IPS DF 4.7 (cell line): ENCODE measurements at regions not wholly inside any gene's neighbourhood (a gene's known extent, or its start where the extent isn't known, plus 50 kb on each side); places are given as distances from the start of the nearest gene placed in this dataset.

ENCODE experiments used
- DNase-seq: peaks from one replicate; pipeline ENCODE4 v3.0.0-alpha.2; 2013; ENCODE audit warnings: low spot score; ENCODE audit errors: extremely low read depth

GRCh38 chr3:34238407-34238806 lies 440.0 kb downstream of the PDCD6IP start:
- no peak for DNase-seq

DNA sequence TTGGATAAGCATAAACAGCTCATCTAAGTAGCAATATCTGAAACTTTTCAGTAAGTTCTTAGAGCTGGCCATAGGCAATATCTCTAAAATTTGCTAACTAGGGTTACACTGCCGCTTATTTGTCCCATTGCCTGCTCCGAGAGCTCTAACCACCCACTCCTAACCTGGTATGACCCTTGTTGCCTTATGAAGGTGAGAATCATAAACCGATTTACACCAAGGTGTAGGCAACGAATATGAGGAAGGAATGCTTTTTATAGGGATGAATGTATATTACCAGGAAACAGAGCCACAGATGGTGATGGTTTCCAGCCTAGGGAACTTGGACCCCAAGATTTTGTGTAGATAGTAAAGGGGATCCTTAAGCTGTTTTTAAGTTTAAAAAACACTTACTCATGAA lies 440.9 kb downstream of the PDCD6IP start:
- DNase-seq = no peak

DNA sequence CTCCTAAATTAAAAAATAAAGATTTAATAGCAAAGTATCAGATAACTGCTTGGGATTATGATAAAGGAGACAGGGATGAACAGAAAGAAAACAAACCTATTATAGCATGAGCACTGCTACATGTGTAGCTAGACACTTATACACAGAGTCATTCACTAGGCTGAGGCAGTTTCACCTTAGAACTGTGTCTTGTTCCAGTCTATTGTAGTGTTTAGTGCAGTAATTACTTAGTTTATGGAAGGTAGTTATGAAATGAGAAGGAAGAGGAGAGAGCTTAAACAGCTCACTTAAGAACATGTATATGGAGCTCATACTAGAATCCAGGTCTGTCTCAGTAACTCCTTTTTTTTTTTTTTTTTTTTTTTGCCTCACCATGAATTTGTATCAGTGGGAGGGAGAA lies 441.4 kb downstream of the PDCD6IP start:
- no peak for DNase-seq

DNA sequence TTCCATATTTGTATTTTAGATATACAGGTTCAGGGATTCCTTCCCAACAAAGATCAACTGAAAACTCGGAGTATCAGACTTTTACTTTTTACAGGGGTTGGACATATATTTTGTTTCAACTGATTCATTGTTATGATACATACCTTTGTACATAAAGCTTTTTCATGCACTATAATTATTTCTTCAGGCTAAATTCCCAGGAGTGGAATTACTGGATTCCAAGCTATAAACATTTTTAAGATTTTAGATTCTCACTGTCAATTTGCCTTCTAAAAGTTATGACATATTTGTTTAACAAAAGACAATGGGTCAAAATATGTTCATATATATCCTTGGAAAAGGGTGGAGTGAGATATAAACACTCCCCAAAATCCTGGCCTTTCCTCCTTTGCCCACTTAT lies 449.0 kb downstream of the PDCD6IP start:
- no peak for DNase-seq

- no peak for DNase-seq
Observed at GRCh38 chr3:34248352-34248751, 449.9 kb downstream of the PDCD6IP start.

DNA sequence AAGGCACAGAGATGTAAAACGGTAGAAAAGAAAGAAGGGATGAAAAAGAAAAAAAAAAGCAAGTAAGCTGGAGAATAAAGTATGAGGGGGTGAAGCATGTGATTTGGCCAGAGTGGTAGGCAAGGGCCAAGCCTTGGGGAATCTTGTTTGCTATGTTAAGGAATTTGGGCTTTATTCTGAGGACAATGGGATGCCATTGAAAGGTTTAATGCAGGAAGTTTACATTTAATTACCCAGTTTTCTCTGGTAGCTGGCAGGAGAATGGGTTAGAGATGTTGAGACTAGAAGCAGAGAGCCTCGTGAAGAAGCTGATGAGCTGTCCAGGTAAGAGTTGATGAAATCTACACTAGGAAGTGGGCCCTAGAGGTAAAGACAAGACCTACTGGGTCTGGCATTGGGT lies 455.9 kb downstream of the PDCD6IP start:
- no peak for DNase-seq

DNA sequence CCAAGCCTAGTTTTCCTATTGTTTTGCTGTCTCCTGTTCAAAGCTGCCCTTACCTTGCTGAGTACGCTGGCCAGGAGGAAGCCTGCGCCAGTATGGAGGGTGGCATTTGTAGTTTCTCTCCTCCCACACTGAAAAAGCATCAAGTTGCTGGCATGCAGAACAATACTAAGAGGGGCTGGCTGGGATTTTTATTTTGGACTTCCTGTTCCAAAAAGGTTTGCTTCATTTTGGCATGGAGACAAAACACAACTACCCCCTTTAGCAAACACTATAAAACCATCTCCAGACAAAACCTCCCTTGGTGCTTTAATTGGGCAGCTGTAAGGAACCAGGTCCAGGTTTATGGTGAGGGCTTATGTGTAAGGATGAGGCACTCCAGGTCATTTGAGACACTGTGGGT lies 457.6 kb downstream of the PDCD6IP start:
- no peak for DNase-seq

GRCh38 chr3:34256791-34257190 lies 458.4 kb downstream of the PDCD6IP start:
- DNase-seq = no peak

GRCh38 chr3:34258271-34258998 lies 460.0 kb downstream of the PDCD6IP start:
- DNase-seq = no peak

DNA sequence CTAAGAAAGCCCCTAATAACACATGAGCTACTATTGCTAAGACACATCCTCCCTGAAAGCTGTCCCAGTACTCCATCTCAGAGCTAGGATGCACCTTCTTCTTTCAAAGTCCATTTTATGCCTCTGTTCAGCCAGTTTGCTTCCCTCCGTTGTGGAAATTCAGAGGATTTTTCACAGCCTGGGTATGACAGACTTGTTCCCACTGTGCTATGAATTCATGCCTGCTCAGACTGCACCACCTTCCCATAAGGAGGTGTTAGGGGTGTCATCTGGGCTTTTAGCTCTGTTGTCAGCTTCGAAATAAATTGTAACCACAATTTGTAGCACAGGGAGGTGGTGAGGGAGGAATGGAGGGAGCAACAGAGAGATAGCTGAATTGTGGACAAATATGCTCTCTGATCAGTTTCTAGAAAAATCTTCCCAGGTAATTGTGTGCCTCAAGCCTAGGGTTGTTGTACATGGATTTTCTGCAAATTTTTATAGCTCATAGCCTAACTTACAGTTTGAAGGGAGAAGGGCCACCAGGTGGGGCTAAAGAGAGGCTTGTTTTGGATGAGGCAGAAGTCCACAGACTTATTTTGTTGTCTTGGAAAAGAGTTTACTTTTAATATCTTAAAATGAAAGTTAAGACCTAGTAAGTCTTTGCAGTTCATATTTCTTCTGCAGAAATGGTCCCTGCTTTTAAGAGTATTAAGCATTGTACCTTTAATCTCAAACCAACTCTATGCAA lies 462.0 kb downstream of the PDCD6IP start:
- DNase-seq = no peak

- no peak for DNase-seq
Observed at GRCh38 chr3:34261001-34261385, 462.6 kb downstream of the PDCD6IP start.

DNA sequence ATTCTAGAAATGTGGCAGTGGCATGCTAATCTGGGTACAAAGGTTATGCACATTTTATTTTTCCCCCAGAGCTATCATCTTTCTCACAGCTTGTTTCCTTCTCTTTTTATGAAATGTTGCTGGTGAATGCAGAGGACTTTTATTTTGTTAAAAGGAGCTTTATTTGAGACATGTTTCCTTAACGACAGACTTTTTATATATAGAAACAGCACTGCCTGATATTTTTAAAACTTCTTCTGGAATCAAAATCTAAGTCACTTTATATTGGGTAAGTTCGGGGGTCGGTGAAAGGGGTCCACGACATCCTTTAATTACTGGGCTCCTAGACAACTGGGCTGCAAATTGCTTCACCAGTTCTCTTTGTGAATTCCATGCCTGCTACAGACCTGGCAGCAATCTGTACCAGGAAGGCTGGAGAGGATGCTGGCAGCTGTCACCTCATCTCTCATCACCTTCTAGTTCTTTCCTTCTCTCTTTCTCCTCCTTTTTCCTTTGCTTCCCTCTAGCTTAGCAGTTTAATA lies 464.7 kb downstream of the PDCD6IP start:
- no peak for DNase-seq

- DNase-seq = no peak
Observed at GRCh38 chr3:34264337-34265041, 466.1 kb downstream of the PDCD6IP start.

DNA sequence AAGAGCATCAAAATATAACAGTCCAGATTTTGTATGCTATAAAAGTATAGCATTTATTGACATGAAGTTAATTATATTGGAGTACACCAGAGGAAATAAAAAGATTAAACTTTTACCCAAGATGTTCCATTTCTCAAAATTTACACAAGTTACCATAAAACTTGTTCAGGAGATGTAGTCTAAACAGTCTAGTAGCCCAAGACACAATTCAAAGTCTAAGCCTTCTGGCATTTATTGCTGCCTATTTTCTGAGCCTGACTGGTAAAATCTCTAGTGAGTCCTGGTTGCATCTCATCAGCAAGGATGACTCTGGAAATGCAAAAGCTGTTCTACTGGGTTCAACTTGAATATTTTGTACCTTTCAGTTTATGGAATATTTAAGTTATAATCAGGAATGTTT lies 468.7 kb downstream of the PDCD6IP start:
- no peak for DNase-seq

DNA sequence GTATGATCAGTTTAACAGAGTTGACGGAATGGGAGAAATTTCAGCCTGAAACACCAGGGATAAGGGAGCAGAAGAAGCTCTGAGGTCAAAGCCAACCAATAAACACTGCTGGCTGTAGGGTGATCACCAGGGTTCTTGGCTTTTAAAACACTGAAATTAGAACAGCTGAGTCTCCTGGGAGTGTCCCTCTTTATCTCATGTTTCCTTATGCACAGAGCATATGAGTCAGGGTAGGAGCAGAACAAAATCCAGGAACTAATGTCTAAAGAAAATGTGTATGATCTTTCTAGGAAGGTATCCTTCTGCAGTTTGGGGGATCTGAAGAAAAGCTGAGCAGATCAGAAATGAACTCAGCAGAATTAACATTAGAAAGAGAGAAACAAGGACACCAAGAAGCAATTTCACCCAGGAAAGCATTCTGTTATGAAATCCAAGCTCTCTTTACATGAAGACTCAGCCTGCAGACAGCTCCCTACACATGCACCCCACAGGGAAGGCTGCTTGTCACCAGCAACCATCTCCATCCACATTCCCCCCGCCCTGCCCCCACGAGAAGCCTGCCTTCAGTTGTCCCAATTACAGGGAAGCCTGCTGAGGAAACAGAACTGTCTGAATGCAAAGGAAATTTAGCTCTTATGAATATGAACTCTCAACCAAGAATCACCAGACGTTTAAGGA lies 469.7 kb downstream of the PDCD6IP start:
- no peak for DNase-seq

DNA sequence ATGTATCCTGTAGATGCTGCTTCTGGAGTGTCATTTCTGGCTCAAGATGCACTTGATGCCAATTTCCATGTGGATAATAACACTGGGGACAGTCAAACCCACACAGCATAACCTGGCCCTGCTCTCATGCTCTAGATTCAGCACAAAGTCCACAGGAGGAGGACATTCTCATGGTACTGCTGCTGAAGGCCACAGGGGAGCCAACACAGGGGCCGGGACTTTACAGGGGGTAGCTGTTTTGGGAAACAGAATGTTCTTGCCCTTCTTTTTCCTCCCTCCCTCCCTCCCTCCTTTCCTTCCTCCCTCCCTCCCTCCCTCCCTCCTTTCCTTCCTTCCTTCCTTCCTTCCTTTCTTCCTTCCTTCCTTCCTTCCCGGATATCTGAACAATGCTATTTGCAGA lies 477.4 kb downstream of the PDCD6IP start:
- DNase-seq = no peak

GRCh38 chr3:34276342-34276741 lies 477.9 kb downstream of the PDCD6IP start:
- DNase-seq = no peak

DNA sequence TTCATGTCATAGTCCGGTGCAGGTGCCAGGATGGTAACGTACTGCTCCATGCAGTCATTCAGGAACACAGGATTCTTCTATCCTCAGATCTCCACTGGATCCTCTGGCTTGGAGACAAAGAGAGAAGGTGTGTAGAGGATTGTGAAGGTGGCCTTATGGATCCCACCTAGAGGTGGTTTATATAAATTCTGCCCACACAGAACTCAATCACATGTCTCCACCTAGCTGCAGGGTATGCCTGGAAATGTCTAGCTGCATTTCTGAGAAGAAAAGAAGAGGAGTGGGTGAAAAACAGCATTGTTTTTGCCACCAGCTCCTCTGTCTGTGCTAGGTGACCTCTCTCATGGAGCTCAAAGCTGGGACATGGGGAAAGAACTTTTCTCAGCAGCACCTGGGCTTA lies 478.7 kb downstream of the PDCD6IP start:
- no peak for DNase-seq

DNA sequence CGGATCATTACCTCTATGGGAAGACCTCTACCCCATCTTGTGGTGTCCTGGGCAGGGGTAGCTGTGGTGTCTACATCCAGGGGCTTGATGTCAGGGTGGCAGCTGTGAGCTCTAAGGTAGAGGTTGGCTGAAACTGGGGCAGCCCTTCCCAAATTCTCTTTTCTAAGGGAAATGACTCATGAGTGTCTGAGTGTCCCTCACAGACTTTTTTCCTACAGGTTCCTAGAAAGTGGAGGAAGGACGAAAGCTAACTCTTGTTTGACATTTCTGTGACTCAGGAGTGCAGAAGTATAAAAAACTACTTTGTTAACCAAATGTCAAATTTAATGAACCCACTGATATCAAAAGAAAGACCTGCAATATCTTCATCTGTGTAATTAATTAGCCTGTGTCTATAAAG lies 481.5 kb downstream of the PDCD6IP start:
- no peak for DNase-seq

DNA sequence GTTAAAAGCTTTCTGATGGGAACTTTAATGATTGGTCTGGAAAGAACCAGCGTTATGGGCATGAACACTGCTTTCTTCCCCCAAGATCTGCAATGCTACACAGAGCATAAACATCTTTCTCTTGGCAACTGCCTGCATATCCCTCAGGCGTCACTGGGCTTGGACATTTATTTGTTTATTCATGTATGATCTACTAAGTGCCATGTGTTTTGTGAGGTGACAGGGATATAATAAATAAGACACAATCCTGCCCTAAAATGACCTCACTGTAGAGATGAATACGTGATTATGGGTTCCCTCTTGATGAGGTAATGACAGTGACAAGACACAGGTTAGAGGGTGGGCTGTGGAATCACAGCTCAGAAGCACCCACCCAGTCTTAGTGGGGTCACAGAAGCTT lies 485.3 kb downstream of the PDCD6IP start:
- no peak for DNase-seq

DNA sequence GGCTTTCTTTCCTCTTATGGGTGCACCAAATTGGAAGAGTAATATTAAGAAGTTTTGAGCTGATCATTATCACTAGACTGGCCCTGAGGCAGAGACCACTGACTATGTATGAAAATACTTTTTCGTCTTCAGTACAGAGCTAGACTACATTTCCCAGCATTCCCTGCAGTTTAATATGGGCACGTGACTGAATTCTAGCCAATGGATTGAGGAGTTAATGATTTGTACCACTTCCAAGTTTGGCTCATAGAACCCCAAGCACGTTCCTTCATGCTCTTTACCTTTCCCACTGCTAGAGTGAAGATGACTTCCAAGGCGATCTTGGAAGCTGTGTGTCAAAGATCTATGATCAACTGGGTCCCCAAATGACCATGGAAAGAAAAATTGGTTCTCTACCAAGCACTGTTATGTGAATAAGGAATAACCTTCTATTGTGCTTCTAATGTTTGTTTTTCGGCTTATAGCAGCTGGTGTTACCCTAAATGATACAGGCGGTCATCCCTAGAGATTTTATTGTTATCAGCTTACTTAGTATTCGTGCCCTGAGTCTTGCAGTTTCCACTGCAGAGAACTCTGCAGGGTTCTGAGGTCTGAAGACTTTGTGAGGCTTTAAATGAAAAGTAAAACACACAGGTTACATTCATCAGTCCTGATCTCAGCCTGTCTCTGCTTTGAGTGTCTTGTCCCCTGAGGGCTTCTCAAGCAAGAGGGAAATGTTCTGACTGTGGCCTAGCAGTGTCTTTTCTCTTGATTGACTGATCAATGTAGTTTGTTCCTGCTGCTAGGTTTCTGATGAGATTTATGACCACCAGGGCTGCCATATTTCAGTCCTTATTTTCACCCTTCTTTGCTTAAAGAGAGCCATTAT lies 486.8 kb downstream of the PDCD6IP start:
- no peak for DNase-seq
